HL-60/S4 (cell line): ENCODE measurements at regions not wholly inside any gene's neighbourhood (a gene's known extent, or its start where the extent isn't known, plus 50 kb on each side); places are given as distances from the start of the nearest gene placed in this dataset.
"Not testable (repeated sequence)": the region's sequence is repeated elsewhere in the genome, so short reads cannot be mapped to it uniquely, and the experiment has no call there.

Source experiments
- in situ Hi-C: fragments of 300-500 bp; cut with MboI; formaldehyde crosslinking; loops from 2 replicates; pipeline ENCODE4 v1.14.3; 2022; ENCODE audit warnings: low sequenced_read_pairs

- in situ Hi-C loops: no loop called here
Measured at GRCh38 chr13:31514932-31515331, 224.4 kb upstream of the RXFP2 start.

GRCh38 chr13:31515427-31515826 lies 223.9 kb upstream of the RXFP2 start:
- in situ Hi-C loops: no loop called here

- in situ Hi-C loops: no loop called here
Measured at GRCh38 chr13:31517599-31517998, 221.7 kb upstream of the RXFP2 start.

- in situ Hi-C loops: no loop called here
Measured at GRCh38 chr13:31518645-31519044, 220.7 kb upstream of the RXFP2 start.

GRCh38 chr13:31521435-31521834 lies 217.9 kb upstream of the RXFP2 start:
- in situ Hi-C loops: no loop called here

- in situ Hi-C loops: no loop called here
Measured at GRCh38 chr13:31522396-31522795, 216.9 kb upstream of the RXFP2 start.

- in situ Hi-C loops: no loop called here
Measured at GRCh38 chr13:31528176-31528575, 211.2 kb upstream of the RXFP2 start.

- in situ Hi-C loops: no loop called here
Measured at GRCh38 chr13:31528758-31529157, 210.6 kb upstream of the RXFP2 start.

GRCh38 chr13:31530922-31531321 lies 208.4 kb upstream of the RXFP2 start:
- in situ Hi-C loops: no loop called here

GRCh38 chr13:31537052-31537451 lies 202.3 kb upstream of the RXFP2 start:
- in situ Hi-C loops: no loop called here

GRCh38 chr13:31538067-31539042 lies 201.0 kb upstream of the RXFP2 start:
- in situ Hi-C loops: no loop called here

GRCh38 chr13:31540281-31540680 lies 199.0 kb upstream of the RXFP2 start:
- in situ Hi-C loops: no loop called here

- in situ Hi-C loops: no loop called here
Measured at GRCh38 chr13:31543190-31543589, 196.1 kb upstream of the RXFP2 start.

- in situ Hi-C loops: no loop called here
Measured at GRCh38 chr13:31545616-31546015, 193.7 kb upstream of the RXFP2 start.

- in situ Hi-C loops: no loop called here
Measured at GRCh38 chr13:31556376-31556775, 182.9 kb upstream of the RXFP2 start.

GRCh38 chr13:31584221-31584620 lies 155.1 kb upstream of the RXFP2 start:
- in situ Hi-C loops: not testable (repeated sequence)

GRCh38 chr13:31587698-31588266 lies 151.5 kb upstream of the RXFP2 start:
- in situ Hi-C loops: no loop called here

GRCh38 chr13:31588316-31588715 lies 151.0 kb upstream of the RXFP2 start:
- in situ Hi-C loops: no loop called here

GRCh38 chr13:31588893-31589292 lies 150.4 kb upstream of the RXFP2 start:
- in situ Hi-C loops: no loop called here

- in situ Hi-C loops: no loop called here
Measured at GRCh38 chr13:31591642-31592233, 147.6 kb upstream of the RXFP2 start.

GRCh38 chr13:31594056-31594455 lies 145.3 kb upstream of the RXFP2 start:
- in situ Hi-C loops: no loop called here

GRCh38 chr13:31595563-31595962 lies 143.8 kb upstream of the RXFP2 start:
- in situ Hi-C loops: no loop called here
